Activated naive CD4-positive, alpha-beta T cell treated with anti-CD3 and anti-CD28 coated beads for 36 hours (primary cell): ENCODE measurements at regions not wholly inside any gene's neighbourhood (a gene's known extent, or its start where the extent isn't known, plus 50 kb on each side); places are given as distances from the start of the nearest gene placed in this dataset.
"Not testable (repeated sequence)": the region's sequence is repeated elsewhere in the genome, so short reads cannot be mapped to it uniquely, and the experiment has no call there.

Experiments used
- CTCF ChIA-PET: fragments of 350-600 bp; sonication (Branson Sonifier 250); formaldehyde crosslinking; loops from one replicate; lab custom pipeline; 2021; ENCODE audit warnings: antibody characterized with exemption; lab: Charles Lee
- DNase-seq: peaks from one replicate; pipeline ENCODE4 v3.0.0-alpha.2; 2020
- H3K27ac Mint-ChIP-seq: one replicate; pipeline ENCODE4 v1.8.0; 2021; ENCODE audit warnings: mild to moderate bottlenecking, mixed read lengths
- H3K27me3 Mint-ChIP-seq: one replicate; pipeline ENCODE4 v1.8.0; 2021; ENCODE audit warnings: low read depth, mixed read lengths
- H3K36me3 Mint-ChIP-seq: one replicate; pipeline ENCODE4 v1.8.0; 2021; ENCODE audit warnings: low read depth, mixed read lengths
- H3K4me1 Mint-ChIP-seq: one replicate; pipeline ENCODE4 v1.8.0; 2021; ENCODE audit warnings: low read depth, mixed read lengths
- H3K4me3 Mint-ChIP-seq: one replicate; pipeline ENCODE4 v1.8.0; 2021; ENCODE audit warnings: mild to moderate bottlenecking, moderate library complexity, mixed read lengths
- H3K9me3 Mint-ChIP-seq: one replicate; pipeline ENCODE4 v1.8.0; 2021; ENCODE audit warnings: mixed read lengths
- intact Hi-C: fragments of 100-400 bp; cut with micrococcal nuclease; formaldehyde crosslinking; loops from one replicate; pipeline ENCODE4 v1.15.1; 2023

GRCh38 chr6:56833873-56834272 is 121.0 kb upstream of the BEND6 start:
- Mint-ChIP-seq H3K27me3 (peaks cover 33% of the 10 kb centered on the region), H3K9me3 (no peaks in the 10 kb centered on the region), H3K4me1 (no peaks in the 10 kb centered on the region), H3K4me3 (no peak overlapping the region), H3K36me3 (no peaks in the 10 kb centered on the region), H3K27ac (no peak overlapping the region)
- DNase-seq: no peak
- CTCF ChIA-PET: no interaction called here
- intact Hi-C loops: no loop called here

DNA sequence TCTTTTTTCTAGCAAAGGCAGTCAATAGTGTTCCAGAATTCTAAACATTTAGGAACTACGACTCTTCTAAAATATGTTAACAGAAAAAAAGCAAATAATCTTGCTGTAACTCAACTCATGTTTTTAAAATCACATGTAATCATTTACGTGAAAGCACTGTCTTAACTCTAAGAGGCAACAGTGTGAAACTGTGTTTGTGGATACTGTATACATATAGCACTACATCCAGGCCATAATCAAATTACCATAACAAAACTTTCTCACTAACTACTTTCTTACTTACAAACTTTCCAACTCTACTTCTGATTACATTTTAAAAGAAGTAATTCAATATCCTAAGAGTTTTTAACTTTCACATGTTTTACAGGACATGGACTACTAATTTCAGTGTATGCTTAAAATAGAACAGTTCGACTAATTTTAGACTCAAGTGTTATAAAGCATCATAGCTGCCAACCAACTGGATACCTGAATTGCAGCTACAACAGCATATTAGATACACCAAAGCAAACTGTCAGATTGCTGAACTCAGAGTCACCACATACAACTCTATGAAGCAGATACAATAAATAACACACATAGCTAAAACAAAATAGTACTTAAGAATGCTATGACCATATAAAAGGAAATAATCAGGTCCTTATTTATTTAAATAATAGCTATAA is 121.6 kb upstream of the BEND6 start:
- H3K4me1 Mint-ChIP-seq: no peaks in the 10 kb centered on the region
- no peaks in the 10 kb centered on the region for H3K9me3 Mint-ChIP-seq
- peaks cover 27% of the 10 kb centered on the region for H3K27me3 Mint-ChIP-seq
- no peak overlapping the region for H3K4me3 Mint-ChIP-seq
- no peak overlapping the region for H3K27ac Mint-ChIP-seq
- no peaks in the 10 kb centered on the region for H3K36me3 Mint-ChIP-seq
- no peak for DNase-seq
- CTCF ChIA-PET: no interaction called here
- intact Hi-C loops: no loop called here

DNA sequence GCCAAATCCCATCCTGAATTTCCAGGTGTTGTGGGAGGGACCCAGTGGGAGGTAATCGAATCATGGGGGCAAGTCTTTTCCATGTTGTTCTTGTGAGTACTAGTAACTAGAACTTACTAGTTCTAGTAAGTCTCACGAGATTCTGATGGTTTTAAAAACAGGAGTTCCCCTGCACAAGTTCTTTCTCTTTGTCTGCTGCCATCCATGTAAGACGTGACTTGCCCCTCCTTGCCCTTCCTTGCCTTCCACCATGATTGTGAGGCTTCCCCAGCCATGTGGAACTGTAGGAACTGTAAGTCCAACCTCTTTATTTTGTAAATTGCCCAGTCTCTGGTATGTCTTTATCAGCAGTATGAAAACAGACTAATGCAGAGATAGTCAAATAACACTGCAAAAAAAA is 122.7 kb upstream of the BEND6 start:
- Mint-ChIP-seq H3K4me3 (no peak overlapping the region), H3K27me3 (peaks cover 17% of the 10 kb centered on the region), H3K9me3 (no peaks in the 10 kb centered on the region), H3K36me3 (no peaks in the 10 kb centered on the region), H3K27ac (no peak overlapping the region), H3K4me1 (no peaks in the 10 kb centered on the region)
- CTCF ChIA-PET: no interaction called here
- DNase-seq: no peak
- intact Hi-C loops: no loop called here

DNA sequence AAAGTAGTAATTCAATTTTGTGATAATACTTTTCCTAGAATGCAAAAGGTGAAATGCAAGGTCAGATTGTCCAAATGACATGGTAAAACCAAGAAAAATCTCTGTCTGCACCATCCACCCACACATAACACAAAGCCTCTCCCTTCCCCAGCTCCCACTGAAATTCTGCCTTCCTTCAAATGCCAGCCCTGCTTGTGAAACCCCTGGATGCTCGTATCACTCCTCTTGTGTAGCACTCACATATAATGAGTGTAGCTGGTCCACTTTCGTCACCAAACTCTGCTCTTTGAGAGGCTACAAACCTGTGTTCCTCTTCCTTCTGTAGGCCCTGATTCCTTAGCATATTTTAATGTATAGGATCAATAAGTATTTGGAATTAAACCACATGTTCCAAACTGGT is 123.6 kb upstream of the BEND6 start:
- CTCF ChIA-PET: no interaction called here
- H3K27me3 Mint-ChIP-seq: peaks cover 16% of the 10 kb centered on the region
- intact Hi-C loops: no loop called here
- no peaks in the 10 kb centered on the region for H3K4me1 Mint-ChIP-seq
- no peak overlapping the region for H3K4me3 Mint-ChIP-seq
- H3K9me3 Mint-ChIP-seq: no peaks in the 10 kb centered on the region
- no peaks in the 10 kb centered on the region for H3K36me3 Mint-ChIP-seq
- no peak for DNase-seq
- H3K27ac Mint-ChIP-seq: no peak overlapping the region

DNA sequence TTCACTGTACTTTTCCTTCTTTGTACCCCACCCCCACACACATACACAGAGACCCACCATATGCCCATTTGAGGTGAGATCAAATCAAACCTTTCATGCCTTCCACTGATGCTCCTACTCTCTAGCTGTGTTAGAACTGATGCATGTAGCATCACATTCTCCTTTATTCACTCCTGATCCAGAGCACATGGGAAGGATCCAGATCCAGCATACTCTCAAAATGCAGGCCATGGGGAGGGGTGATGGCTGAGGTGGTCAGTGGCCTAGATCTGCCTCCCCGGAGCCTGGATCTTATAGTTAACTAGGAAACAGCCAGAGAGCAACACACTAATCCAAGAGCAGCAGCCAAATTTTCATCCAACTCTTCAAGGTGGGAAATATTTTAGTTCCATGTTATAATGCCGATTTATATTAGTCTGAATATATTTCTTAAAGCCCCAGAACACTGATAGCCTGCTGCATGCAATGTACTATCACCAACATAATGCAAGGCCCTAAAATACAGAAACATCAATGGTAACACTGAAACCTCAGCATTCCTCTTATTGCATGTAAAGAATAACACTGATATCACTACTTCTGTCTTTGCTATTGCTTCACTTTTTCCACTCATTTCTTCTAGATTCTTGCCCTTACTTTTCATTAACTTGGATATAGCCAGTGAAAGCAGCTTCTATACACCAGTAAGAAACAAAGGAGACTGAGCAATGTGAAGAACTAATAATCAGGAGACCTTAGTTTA is 126.8 kb upstream of the BEND6 start:
- CTCF ChIA-PET: interaction anchor here (1.5 kb wide), 1 partner anchor 119 kb away, joined by 3 read pairs; no protein-coding TSS in a partner anchor
- H3K4me1 Mint-ChIP-seq: no peaks in the 10 kb centered on the region
- H3K27me3 Mint-ChIP-seq: peaks cover 4% of the 10 kb centered on the region
- H3K9me3 Mint-ChIP-seq: no peaks in the 10 kb centered on the region
- DNase-seq: no peak
- H3K4me3 Mint-ChIP-seq: no peak overlapping the region
- H3K27ac Mint-ChIP-seq: no peak overlapping the region
- H3K36me3 Mint-ChIP-seq: no peaks in the 10 kb centered on the region
- intact Hi-C loops: no loop called here

GRCh38 chr6:56824431-56824830 is 130.5 kb upstream of the BEND6 start:
- CTCF ChIA-PET, H3K9me3 Mint-ChIP-seq, H3K27ac Mint-ChIP-seq, DNase-seq, H3K4me3 Mint-ChIP-seq, H3K36me3 Mint-ChIP-seq, H3K4me1 Mint-ChIP-seq, intact Hi-C loops, H3K27me3 Mint-ChIP-seq: not testable (repeated sequence)

GRCh38 chr6:56821005-56821432 is 133.9 kb upstream of the BEND6 start:
- Mint-ChIP-seq H3K4me3 (no peak overlapping the region), H3K9me3 (no peaks in the 10 kb centered on the region), H3K36me3 (no peaks in the 10 kb centered on the region), H3K4me1 (no peaks in the 10 kb centered on the region), H3K27me3 (no peaks in the 10 kb centered on the region), H3K27ac (no peak overlapping the region)
- intact Hi-C loops: no loop called here
- DNase-seq: no peak
- CTCF ChIA-PET: interaction anchor here (0.6 kb wide), 1 partner anchor 23 kb away, joined by 5 read pairs; no protein-coding TSS in a partner anchor

DNA sequence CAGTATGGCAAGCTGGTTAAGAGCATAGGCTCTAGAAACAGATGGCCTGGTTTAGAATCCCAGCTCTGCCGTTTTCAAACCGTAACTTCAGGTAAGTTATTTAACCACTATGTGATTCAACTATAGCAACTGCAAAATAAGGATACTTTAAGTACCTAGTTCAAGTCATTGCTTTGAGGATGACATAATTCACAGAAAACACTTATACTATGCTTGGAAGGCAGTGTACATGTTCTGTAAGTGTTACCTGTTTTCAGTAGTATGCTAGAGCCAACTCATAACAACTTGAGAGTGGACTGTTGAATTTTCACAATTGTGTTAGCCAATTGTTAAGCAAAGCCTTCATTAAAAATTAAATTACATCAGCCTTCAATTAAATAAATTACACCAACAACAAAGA is 134.8 kb upstream of the BEND6 start:
- Mint-ChIP-seq H3K4me3 (no peak overlapping the region), H3K27me3 (no peaks in the 10 kb centered on the region), H3K36me3 (no peaks in the 10 kb centered on the region), H3K4me1 (no peaks in the 10 kb centered on the region), H3K9me3 (no peaks in the 10 kb centered on the region), H3K27ac (no peak overlapping the region)
- CTCF ChIA-PET: interaction anchor here (0.7 kb wide), 1 partner anchor 122 kb away, joined by 3 read pairs; no protein-coding TSS in a partner anchor
- DNase-seq: no peak
- intact Hi-C loops: no loop called here

DNA sequence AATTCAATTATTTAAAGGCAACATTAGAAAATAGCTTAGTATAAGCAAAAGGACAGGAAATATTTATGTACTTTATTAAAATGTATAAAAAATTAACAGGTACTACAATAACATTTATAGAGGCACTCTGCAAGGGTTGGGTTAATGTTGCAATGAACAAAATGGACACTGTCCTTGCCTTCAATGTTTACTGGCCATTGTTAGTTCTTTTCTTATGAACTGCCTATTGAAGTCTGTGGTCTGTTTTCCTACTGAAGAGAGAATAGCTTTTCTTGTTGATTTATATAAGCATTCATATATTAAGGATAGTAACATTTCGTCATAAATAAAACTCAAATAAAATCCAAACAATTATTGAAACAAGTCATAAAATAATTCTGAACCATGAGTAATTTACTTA is 135.3 kb upstream of the BEND6 start:
- no peak overlapping the region for H3K4me3 Mint-ChIP-seq
- H3K27ac Mint-ChIP-seq: no peak overlapping the region
- CTCF ChIA-PET: interaction anchor here (0.7 to 0.9 kb wide), 2 partner anchors 110 to 121 kb away, joined by 3 read pairs; no protein-coding TSS in a partner anchor
- no peaks in the 10 kb centered on the region for H3K9me3 Mint-ChIP-seq
- no peak for DNase-seq
- H3K27me3 Mint-ChIP-seq: no peaks in the 10 kb centered on the region
- H3K4me1 Mint-ChIP-seq: no peaks in the 10 kb centered on the region
- intact Hi-C loops: no loop called here
- H3K36me3 Mint-ChIP-seq: no peaks in the 10 kb centered on the region

DNA sequence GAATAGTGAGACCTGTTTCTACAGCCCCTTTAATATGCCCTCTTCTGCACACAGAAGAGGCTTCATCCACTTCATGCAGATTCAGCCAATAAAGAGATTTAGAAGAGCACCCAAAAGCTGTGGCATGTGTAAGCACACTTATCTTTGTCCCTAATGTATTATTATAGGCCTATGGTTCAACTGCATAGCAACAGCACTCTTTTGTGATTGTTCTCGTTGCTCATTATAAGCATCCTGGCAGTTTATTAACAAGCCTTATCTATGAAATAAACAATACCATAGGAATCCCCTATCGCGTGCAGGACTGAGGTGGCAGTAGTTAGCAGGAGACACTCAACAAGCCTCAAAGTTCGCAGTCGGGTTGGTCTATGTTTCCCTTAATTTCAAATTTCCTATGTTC is 138.5 kb upstream of the BEND6 start:
- Mint-ChIP-seq H3K27ac (no peak overlapping the region), H3K36me3 (no peaks in the 10 kb centered on the region), H3K9me3 (no peaks in the 10 kb centered on the region), H3K4me1 (no peaks in the 10 kb centered on the region), H3K4me3 (no peak overlapping the region), H3K27me3 (no peaks in the 10 kb centered on the region)
- intact Hi-C loops: no loop called here
- CTCF ChIA-PET: no interaction called here
- DNase-seq: no peak

- no peaks in the 10 kb centered on the region for H3K36me3 Mint-ChIP-seq
- intact Hi-C loops: no loop called here
- no peaks in the 10 kb centered on the region for H3K9me3 Mint-ChIP-seq
- no peak overlapping the region for H3K27ac Mint-ChIP-seq
- DNase-seq: no peak
- CTCF ChIA-PET: interaction anchor here (0.6 kb wide), 1 partner anchor 910 kb away, joined by 4 read pairs; no protein-coding TSS in a partner anchor
- H3K4me3 Mint-ChIP-seq: no peak overlapping the region
- no peaks in the 10 kb centered on the region for H3K4me1 Mint-ChIP-seq
- H3K27me3 Mint-ChIP-seq: no peaks in the 10 kb centered on the region
Measured at GRCh38 chr6:56815436-56815835, 139.5 kb upstream of the BEND6 start.

- CTCF ChIA-PET: no interaction called here
- Mint-ChIP-seq H3K27me3 (no peaks in the 10 kb centered on the region), H3K36me3 (no peaks in the 10 kb centered on the region), H3K27ac (no peak overlapping the region), H3K9me3 (no peaks in the 10 kb centered on the region), H3K4me3 (no peak overlapping the region), H3K4me1 (no peaks in the 10 kb centered on the region)
- intact Hi-C loops: no loop called here
- DNase-seq: no peak
Measured at GRCh38 chr6:56814802-56815201, 140.1 kb upstream of the BEND6 start.

DNA sequence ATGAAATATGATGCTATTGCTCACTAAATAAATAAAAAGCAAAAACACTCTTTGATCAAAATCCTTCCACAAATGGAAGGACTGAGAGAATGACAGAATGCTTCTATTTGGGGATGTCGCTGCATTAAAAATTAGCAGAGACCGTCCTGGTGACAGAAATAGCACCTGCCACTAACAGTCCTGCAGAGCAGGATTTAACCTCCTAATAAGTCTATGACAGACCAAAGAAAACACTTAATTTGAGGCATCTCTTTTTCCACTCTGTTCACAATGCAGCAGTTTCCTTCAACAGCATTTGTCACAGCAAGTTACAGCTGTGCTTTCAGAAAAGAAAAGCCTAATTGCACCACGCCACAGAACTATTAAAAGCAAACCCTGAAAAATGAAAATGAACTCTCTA is 140.6 kb upstream of the BEND6 start:
- no peak overlapping the region for H3K27ac Mint-ChIP-seq
- no peak overlapping the region for H3K4me3 Mint-ChIP-seq
- CTCF ChIA-PET: no interaction called here
- no peaks in the 10 kb centered on the region for H3K9me3 Mint-ChIP-seq
- no peak for DNase-seq
- intact Hi-C loops: no loop called here
- no peaks in the 10 kb centered on the region for H3K4me1 Mint-ChIP-seq
- H3K27me3 Mint-ChIP-seq: no peaks in the 10 kb centered on the region
- H3K36me3 Mint-ChIP-seq: no peaks in the 10 kb centered on the region
